SU-DHL-6 (cell line): ENCODE measurements at regions not wholly inside any gene's neighbourhood (a gene's known extent, or its start where the extent isn't known, plus 50 kb on each side); places are given as distances from the start of the nearest gene placed in this dataset.

Source experiments
- H2AFZ ChIP-seq: fragments of 200-600 bp; sonication (generic); 2 replicates; pipeline ENCODE4 v1.6.1; 2014; ENCODE audit warnings: low read depth, mild to moderate bottlenecking, moderate library complexity, mixed read lengths, antibody characterized with exemption, low read length; ENCODE audit not compliant: severe bottlenecking
- H3F3A ChIP-seq: fragments of 200-600 bp; shearing (Covaris generic); 2 replicates; pipeline ENCODE4 v1.6.0; 2016; ENCODE audit warnings: antibody characterized with exemption, mild to moderate bottlenecking; ENCODE audit not compliant: insufficient read depth
- H3K27ac ChIP-seq: fragments of 200-600 bp; sonication (generic); 2 replicates; pipeline ENCODE4 v1.5.1; 2016; ENCODE audit warnings: low read depth, mild to moderate bottlenecking, low read length, moderate library complexity, mixed read lengths
- H3K27me3 ChIP-seq: fragments of 200-600 bp; sonication (generic), shearing (Covaris generic); 2 replicates; pipeline ENCODE4 v1.6.0; 2014; ENCODE audit warnings: mild to moderate bottlenecking, low read length
- H3K36me3 ChIP-seq: fragments of 200-600 bp; sonication (generic); 2 replicates; pipeline ENCODE4 v1.6.1; 2014; ENCODE audit warnings: mild to moderate bottlenecking, low read length, mixed read lengths
- H3K4me2 ChIP-seq: fragments of 300-600, 200-600 bp; shearing (Covaris generic), sonication (generic); 2 replicates; pipeline ENCODE4 v1.6.0; 2014; ENCODE audit warnings: low read length, low read depth, mild to moderate bottlenecking; ENCODE audit not compliant: poor library complexity, severe bottlenecking
- H3K4me3 ChIP-seq: fragments of 200-600 bp; sonication (generic); 2 replicates; pipeline ENCODE4 v1.5.1; 2014; ENCODE audit warnings: antibody characterized with exemption, low read length, mild to moderate bottlenecking, mixed read lengths; ENCODE audit not compliant: insufficient read depth, poor library complexity, severe bottlenecking
- H3K79me2 ChIP-seq: fragments of 200-600 bp; sonication (generic); 2 replicates; pipeline ENCODE4 v1.6.1; 2014; ENCODE audit warnings: mild to moderate bottlenecking, low read length, moderate library complexity; ENCODE audit not compliant: insufficient read depth
- H3K9ac ChIP-seq: fragments of 200-600 bp; sonication (generic); 2 replicates; pipeline ENCODE4 v1.7.0; 2014; ENCODE audit warnings: mild to moderate bottlenecking, low read length
- H3K9me2 ChIP-seq: fragments of 200-600 bp; sonication (generic); replicated peaks from 2 replicates; pipeline ENCODE4 v1.6.1; 2014; ENCODE audit warnings: low read length; ENCODE audit not compliant: insufficient read depth
- H3K9me3 ChIP-seq: fragments of 200-600 bp; sonication (generic); 2 replicates; pipeline ENCODE4 v1.6.1; 2014; ENCODE audit warnings: low read length, mixed read lengths; ENCODE audit not compliant: insufficient read depth
- H4K20me1 ChIP-seq: fragments of 200-600 bp; sonication (generic); 2 replicates; pipeline ENCODE4 v1.6.1; 2014; ENCODE audit warnings: low read depth, mild to moderate bottlenecking, antibody characterized with exemption, low read length, moderate library complexity, mixed read lengths
- EZH2phosphoT487 ChIP-seq: fragments of 200-600 bp; sonication (generic), shearing (Covaris generic); conservative IDR thresholded peaks from 2 replicates; pipeline ENCODE4 v1.6.1; 2018; ENCODE audit warnings: mild to moderate bottlenecking, antibody characterized with exemption, low read length, moderate library complexity, mixed read lengths
- TF ChIP-seq, protein P1 (sequence below): fragments of 200-600 bp; sonication (generic); IDR thresholded peaks from one replicate; pipeline ENCODE4 v1.5.1; 2017; ENCODE audit warnings: antibody characterized with exemption, mild to moderate bottlenecking, low read length, moderate library complexity; ENCODE audit not compliant: insufficient read depth, poor library complexity, severe bottlenecking

DNA sequence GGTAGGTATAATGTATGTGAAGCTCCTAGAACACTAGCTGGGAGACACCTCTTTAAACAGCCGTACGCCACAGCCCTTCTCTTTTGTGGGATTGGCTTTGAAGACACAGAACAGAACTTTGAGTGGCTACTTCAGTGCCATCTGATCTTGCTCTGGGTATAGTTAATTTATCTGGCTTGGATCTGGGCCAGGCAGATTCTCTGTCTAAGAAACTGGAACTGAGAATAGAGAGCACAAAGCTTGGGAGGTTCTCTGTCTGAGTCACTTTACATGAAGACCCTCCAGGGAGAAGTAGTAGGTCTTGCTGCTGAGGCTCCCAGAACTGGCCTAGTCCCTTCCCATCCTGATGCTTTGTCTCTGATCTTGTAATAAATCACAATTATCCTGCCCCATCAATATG is 721.0 kb upstream of the KIF2B start:
- no peaks in the 10 kb centered on the region for H4K20me1 ChIP-seq
- no peak overlapping the region for H2AFZ ChIP-seq
- no peaks in the 10 kb centered on the region for H3K9me2 ChIP-seq
- H3K9me3 ChIP-seq = no peaks in the 10 kb centered on the region
- H3K27me3 ChIP-seq = no peaks in the 10 kb centered on the region
- no peak for TF ChIP-seq EZH2phosphoT487
- TF ChIP-seq, protein P1, sequence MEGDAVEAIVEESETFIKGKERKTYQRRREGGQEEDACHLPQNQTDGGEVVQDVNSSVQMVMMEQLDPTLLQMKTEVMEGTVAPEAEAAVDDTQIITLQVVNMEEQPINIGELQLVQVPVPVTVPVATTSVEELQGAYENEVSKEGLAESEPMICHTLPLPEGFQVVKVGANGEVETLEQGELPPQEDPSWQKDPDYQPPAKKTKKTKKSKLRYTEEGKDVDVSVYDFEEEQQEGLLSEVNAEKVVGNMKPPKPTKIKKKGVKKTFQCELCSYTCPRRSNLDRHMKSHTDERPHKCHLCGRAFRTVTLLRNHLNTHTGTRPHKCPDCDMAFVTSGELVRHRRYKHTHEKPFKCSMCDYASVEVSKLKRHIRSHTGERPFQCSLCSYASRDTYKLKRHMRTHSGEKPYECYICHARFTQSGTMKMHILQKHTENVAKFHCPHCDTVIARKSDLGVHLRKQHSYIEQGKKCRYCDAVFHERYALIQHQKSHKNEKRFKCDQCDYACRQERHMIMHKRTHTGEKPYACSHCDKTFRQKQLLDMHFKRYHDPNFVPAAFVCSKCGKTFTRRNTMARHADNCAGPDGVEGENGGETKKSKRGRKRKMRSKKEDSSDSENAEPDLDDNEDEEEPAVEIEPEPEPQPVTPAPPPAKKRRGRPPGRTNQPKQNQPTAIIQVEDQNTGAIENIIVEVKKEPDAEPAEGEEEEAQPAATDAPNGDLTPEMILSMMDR = no peak
- H3K9ac ChIP-seq = no peak overlapping the region
- no peak overlapping the region for H3K27ac ChIP-seq
- no peaks in the 10 kb centered on the region for H3F3A ChIP-seq
- no peak overlapping the region for H3K4me3 ChIP-seq
- no peaks in the 10 kb centered on the region for H3K36me3 ChIP-seq
- no peak overlapping the region for H3K4me2 ChIP-seq
- H3K79me2 ChIP-seq = no peaks in the 10 kb centered on the region

DNA sequence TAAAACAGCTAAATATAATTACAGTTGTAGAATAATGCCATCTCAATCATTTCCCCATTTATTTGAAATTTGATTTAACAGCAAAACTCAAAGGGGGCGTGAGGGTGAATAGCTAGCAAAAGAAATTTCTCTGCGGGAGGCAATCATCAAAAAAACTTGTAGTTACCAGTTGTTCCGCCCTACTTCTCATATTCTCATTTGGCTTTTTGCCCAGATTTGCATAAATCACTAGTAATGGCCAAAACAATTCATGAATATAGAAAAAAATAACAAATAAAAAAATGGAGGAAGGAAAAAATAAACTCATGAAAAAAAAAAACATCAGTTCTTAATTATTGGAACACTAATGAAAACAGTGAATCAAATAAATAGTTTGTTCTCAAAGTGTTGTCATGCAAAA is 722.6 kb upstream of the KIF2B start:
- no peak overlapping the region for H2AFZ ChIP-seq
- H3K4me2 ChIP-seq = no peak overlapping the region
- TF ChIP-seq, protein P1 = no peak
- TF ChIP-seq EZH2phosphoT487 = no peak
- H3K27ac ChIP-seq = no peak overlapping the region
- no peaks in the 10 kb centered on the region for H3F3A ChIP-seq
- H3K27me3 ChIP-seq = no peaks in the 10 kb centered on the region
- no peaks in the 10 kb centered on the region for H3K9me3 ChIP-seq
- no peaks in the 10 kb centered on the region for H3K79me2 ChIP-seq
- H3K9ac ChIP-seq = no peak overlapping the region
- H3K9me2 ChIP-seq = no peaks in the 10 kb centered on the region
- H4K20me1 ChIP-seq = no peaks in the 10 kb centered on the region
- H3K36me3 ChIP-seq = no peaks in the 10 kb centered on the region
- H3K4me3 ChIP-seq = no peak overlapping the region

DNA sequence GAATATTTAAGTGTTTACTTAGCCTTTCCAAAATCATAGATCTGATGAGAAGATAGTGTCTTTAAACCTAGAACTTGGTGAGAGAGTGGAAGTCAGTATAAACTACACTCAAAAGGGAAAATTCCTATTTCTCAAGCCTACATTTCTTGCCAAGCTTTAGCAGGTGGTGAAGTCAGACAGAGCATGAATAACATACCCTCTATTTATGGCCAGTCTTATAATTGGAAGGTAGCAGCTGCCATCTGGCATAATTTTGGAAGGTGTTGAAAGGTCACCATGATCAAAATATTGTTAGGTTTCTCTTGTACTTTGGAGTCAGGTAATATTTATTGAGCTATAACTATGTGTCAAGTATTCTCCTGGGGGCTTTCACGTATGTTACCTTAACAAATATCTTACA is 729.3 kb upstream of the KIF2B start:
- no peaks in the 10 kb centered on the region for H3K36me3 ChIP-seq
- no peaks in the 10 kb centered on the region; the same call in 1 of the 2 replicates for H3K9me2 ChIP-seq
- no peaks in the 10 kb centered on the region for H4K20me1 ChIP-seq
- no peaks in the 10 kb centered on the region for H3F3A ChIP-seq
- no peak overlapping the region for H3K4me3 ChIP-seq
- H3K4me2 ChIP-seq = no peak overlapping the region
- TF ChIP-seq EZH2phosphoT487 = no peak
- TF ChIP-seq, protein P1 = no peak
- H3K79me2 ChIP-seq = no peaks in the 10 kb centered on the region
- H3K27me3 ChIP-seq = no peaks in the 10 kb centered on the region
- H3K9ac ChIP-seq = no peak overlapping the region
- H3K9me3 ChIP-seq = no peaks in the 10 kb centered on the region
- no peak overlapping the region for H3K27ac ChIP-seq
- H2AFZ ChIP-seq = no peak overlapping the region
